Esophagus muscularis mucosa (tissue), 4 donors: ENCODE measurements at regions not wholly inside any gene's neighbourhood (a gene's known extent, or its start where the extent isn't known, plus 50 kb on each side); places are given as distances from the start of the nearest gene placed in this dataset.

Experiments
- DNase-seq: peaks from one replicate; pipeline ENCODE4 v3.0.0-alpha.2; 2017; ENCODE audit errors: extremely low spot score
- H3K27ac ChIP-seq, 4 donors: fragments of 200-600 bp; sonication (generic); replicated peaks in 1 of 4; 1 replicate in 3 of 4; 2 replicates in 1 of 4; pipeline ENCODE4 v1.5.1; 2016 to 2019; ENCODE audit warnings: mild to moderate bottlenecking in 1 of 4
- H3K27me3 ChIP-seq, 4 donors: fragments of 200-600 bp; sonication (generic); one replicate each; pipeline versions ENCODE4 v1.5.1 to v1.6.0; 2016 to 2019
- H3K36me3 ChIP-seq, 4 donors: fragments of 200-600 bp; sonication (generic); one replicate each; pipeline ENCODE4 v1.5.1; 2016 to 2019
- H3K4me1 ChIP-seq, 4 donors: fragments of 200-600 bp; sonication (generic); one replicate each; pipeline ENCODE4 v1.5.1; 2016 to 2019
- H3K4me3 ChIP-seq, 4 donors: fragments of 200-600 bp; sonication (generic); 1 replicate in 2 of 4; 2 replicates in 2 of 4; pipeline ENCODE4 v1.5.1; 2016 to 2019; ENCODE audit warnings: mild to moderate bottlenecking in 4 of 4, moderate library complexity in 1 of 4
- H3K9me3 ChIP-seq, 4 donors: fragments of 200-600 bp; sonication (generic); 1 replicate in 3 of 4; 2 replicates in 1 of 4; pipeline ENCODE4 v1.5.1; 2016 to 2019
- EP300 ChIP-seq: sonication (generic); formaldehyde crosslinking; IDR thresholded peaks from one replicate; pipeline ENCODE4 v1.6.1; 2017; ENCODE audit warnings: antibody characterized with exemption
- POLR2A ChIP-seq: fragments of 450-650 bp; IDR thresholded peaks from one replicate; pipeline ENCODE4 v1.6.1; 2017; ENCODE audit warnings: antibody characterized with exemption, moderate library complexity, mild to moderate bottlenecking, low read depth
- POLR2AphosphoS5 ChIP-seq, 2 donors: sonication (generic); formaldehyde crosslinking; IDR thresholded peaks; one replicate each; pipeline ENCODE4 v1.6.1; 2017; ENCODE audit warnings: antibody characterized with exemption in 2 of 2
- WGBS: methylation state at CpG from one replicate; pipeline ENCODE4 v1.1.5; 2018; 5-methylcytosine and 5-hydroxymethylcytosine counted together
- intact Hi-C: fragments of 100-400 bp; cut with DNase I; formaldehyde crosslinking; loops from one replicate; pipeline ENCODE4 v1.15.1; 2023
- TF ChIP-seq, protein P1 (sequence below), 3 experiments: fragments of 200-600 bp in 2 of 3; fragments of 450-650 bp in 1 of 3; sonication (generic) in 2 of 3; IDR thresholded peaks; one replicate each; pipeline ENCODE4 v1.5.1; 2017 to 2019; ENCODE audit warnings: antibody characterized with exemption in 3 of 3, mild to moderate bottlenecking in 2 of 3, moderate library complexity in 1 of 3

- DNase-seq = peak; percentile 62
- Histone ChIP-seq H3K27me3 (no peaks in the 10 kb centered on the region), H3K9me3 (no peaks in the 10 kb centered on the region), H3K27ac (no peak overlapping the region), H3K4me1 (no peaks in the 10 kb centered on the region), H3K4me3 (no peak overlapping the region), H3K36me3 (no peaks in the 10 kb centered on the region)
- intact Hi-C loops = no loop called here
- TF ChIP-seq POLR2A = no peak
- no peak for TF ChIP-seq POLR2AphosphoS5 (IDR thresholded peaks at IDR 0.05)
- TF ChIP-seq, protein P1, sequence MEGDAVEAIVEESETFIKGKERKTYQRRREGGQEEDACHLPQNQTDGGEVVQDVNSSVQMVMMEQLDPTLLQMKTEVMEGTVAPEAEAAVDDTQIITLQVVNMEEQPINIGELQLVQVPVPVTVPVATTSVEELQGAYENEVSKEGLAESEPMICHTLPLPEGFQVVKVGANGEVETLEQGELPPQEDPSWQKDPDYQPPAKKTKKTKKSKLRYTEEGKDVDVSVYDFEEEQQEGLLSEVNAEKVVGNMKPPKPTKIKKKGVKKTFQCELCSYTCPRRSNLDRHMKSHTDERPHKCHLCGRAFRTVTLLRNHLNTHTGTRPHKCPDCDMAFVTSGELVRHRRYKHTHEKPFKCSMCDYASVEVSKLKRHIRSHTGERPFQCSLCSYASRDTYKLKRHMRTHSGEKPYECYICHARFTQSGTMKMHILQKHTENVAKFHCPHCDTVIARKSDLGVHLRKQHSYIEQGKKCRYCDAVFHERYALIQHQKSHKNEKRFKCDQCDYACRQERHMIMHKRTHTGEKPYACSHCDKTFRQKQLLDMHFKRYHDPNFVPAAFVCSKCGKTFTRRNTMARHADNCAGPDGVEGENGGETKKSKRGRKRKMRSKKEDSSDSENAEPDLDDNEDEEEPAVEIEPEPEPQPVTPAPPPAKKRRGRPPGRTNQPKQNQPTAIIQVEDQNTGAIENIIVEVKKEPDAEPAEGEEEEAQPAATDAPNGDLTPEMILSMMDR (IDR thresholded peaks at IDR 0.05) = no peak
- TF ChIP-seq EP300 = no peak
- WGBS = 89% methylated on average over 5 of the region's 5 CpGs
These were observed 142.4 kb downstream of the THBS2 start for GRCh38 chr6:169111203-169111602.

GRCh38 chr6:169109411-169110220 lies 144.0 kb downstream of the THBS2 start:
- Histone ChIP-seq H3K4me1 (no peaks in the 10 kb centered on the region), H3K27me3 (no peaks in the 10 kb centered on the region), H3K36me3 (no peaks in the 10 kb centered on the region), H3K4me3 (no peak overlapping the region), H3K27ac (no peak overlapping the region), H3K9me3 (no peaks in the 10 kb centered on the region)
- DNase-seq = peak; percentile 85
- TF ChIP-seq POLR2AphosphoS5 (IDR thresholded peaks at IDR 0.05) (no peak), POLR2A (no peak), EP300 (no peak)
- TF ChIP-seq, protein P1 (IDR thresholded peaks at IDR 0.05) = no peak
- WGBS = 65% methylated on average over 5 of the region's 5 CpGs
- intact Hi-C loops = no loop called here

- intact Hi-C loops = no loop called here
- TF ChIP-seq POLR2AphosphoS5 (IDR thresholded peaks at IDR 0.05) (no peak), EP300 (no peak), POLR2A (no peak)
- TF ChIP-seq, protein P1 (IDR thresholded peaks at IDR 0.05) = no peak
- Histone ChIP-seq H3K27ac (no peak overlapping the region), H3K36me3 (no peaks in the 10 kb centered on the region), H3K9me3 (no peaks in the 10 kb centered on the region), H3K27me3 (no peaks in the 10 kb centered on the region), H3K4me3 (no peak overlapping the region), H3K4me1 (no peaks in the 10 kb centered on the region)
- no peak for DNase-seq
- 94% methylated on average over 5 of the region's 5 CpGs for WGBS
These were observed 144.9 kb downstream of the THBS2 start for GRCh38 chr6:169108753-169109152.

GRCh38 chr6:169106176-169106575 lies 147.5 kb downstream of the THBS2 start:
- no peak overlapping the region for H3K4me3 ChIP-seq
- H3K36me3 ChIP-seq = no peaks in the 10 kb centered on the region
- no peaks in the 10 kb centered on the region for H3K9me3 ChIP-seq
- DNase-seq = peak; percentile 14
- H3K27me3 ChIP-seq = no peaks in the 10 kb centered on the region
- H3K4me1 ChIP-seq = no peaks in the 10 kb centered on the region
- intact Hi-C loops = no loop called here
- H3K27ac ChIP-seq = no peak overlapping the region
- WGBS = 85% methylated on average over 2 of the region's 2 CpGs
- TF ChIP-seq POLR2A = no peak
- TF ChIP-seq, protein P1 (IDR thresholded peaks at IDR 0.05) = no peak
- no peak for TF ChIP-seq POLR2AphosphoS5 (IDR thresholded peaks at IDR 0.05)
- no peak for TF ChIP-seq EP300

- H3K27me3 ChIP-seq = no peaks in the 10 kb centered on the region
- DNase-seq = no peak
- TF ChIP-seq, protein P1 (IDR thresholded peaks at IDR 0.05) = no peak
- TF ChIP-seq EP300 = no peak
- TF ChIP-seq POLR2AphosphoS5 (IDR thresholded peaks at IDR 0.05) = no peak
- TF ChIP-seq POLR2A = no peak
- no peaks in the 10 kb centered on the region for H3K36me3 ChIP-seq
- H3K4me3 ChIP-seq = no peak overlapping the region
- H3K9me3 ChIP-seq = no peaks in the 10 kb centered on the region
- no peak overlapping the region for H3K27ac ChIP-seq
- intact Hi-C loops = no loop called here
- H3K4me1 ChIP-seq = no peaks in the 10 kb centered on the region
These were observed 151.7 kb downstream of the THBS2 start for GRCh38 chr6:169101981-169102380.
